Pons (tissue), 1 donor: ENCODE measurements at regions not wholly inside any gene's neighbourhood (a gene's known extent, or its start where the extent isn't known, plus 50 kb on each side); places are given as distances from the start of the nearest gene placed in this dataset.
"Not testable (repeated sequence)": the region's sequence is repeated elsewhere in the genome, so short reads cannot be mapped to it uniquely, and the experiment has no call there.

Experiments
- DNase-seq: peaks from one replicate; pipeline ENCODE4 v3.0.0-alpha.2; 2016; ENCODE audit warnings: low spot score

DNA sequence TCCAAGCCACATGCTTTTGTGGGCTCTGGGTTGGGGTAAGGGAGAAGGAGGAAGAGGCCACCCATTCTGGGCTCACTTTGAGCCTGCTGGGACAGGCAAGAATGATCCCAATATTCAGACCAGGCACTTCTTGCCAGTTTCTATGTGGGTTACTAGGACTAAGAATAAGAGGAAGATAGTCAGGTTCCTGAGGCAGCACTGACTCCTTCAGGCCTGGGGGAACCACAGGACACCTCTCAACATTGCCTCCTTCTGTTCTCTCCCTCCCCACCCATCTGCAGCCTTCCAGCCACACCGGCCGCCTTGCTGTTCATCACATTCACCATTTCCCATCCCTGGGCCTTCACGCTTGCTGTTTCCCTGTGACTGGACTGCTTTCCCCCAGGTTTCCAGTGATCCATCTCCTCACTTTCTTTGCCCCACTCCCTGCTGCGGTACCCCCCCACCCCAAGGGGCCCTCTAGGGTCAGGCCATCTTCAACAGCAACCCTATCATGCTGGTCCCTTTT, 69.2 kb upstream of the SIRPA start:
- DNase-seq: no peak

DNA sequence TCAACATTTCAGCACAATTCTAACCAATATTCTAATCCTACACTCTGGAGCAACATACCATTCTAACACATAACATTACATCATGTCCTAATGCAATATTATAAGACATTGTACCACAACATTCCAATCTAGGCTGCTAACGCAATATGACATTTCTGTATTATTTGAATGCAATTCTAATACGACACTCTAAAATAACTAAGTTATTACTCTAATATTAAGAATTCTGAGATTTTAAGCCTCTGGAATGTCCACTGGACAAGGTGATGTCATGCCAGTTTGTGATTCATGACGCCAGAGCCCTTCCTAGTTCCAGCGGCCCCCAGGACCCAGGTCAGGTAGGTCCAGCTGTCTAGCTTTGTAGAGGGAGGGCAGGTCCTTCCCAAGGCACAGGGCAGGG, 69.7 kb upstream of the SIRPA start:
- DNase-seq: no peak

DNA sequence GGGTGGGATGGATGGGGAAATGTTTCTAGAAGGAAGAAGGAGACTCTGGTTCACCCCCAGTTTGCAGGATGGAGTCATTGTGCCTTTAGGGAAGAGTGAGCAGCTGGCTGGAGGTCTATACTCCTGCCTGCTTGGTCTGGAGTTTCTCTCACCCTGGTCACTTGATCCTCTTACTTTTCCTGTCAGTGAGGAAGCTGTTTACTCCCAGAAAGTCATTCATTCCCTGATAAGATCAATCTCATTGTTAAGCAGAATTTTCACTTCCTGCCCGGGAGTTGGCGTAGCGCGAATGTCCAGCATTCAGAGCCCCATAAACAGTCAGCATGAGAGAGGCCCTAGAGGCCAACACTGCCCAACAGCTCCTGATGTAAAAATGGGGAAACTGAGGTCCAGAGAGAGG, 70.4 kb upstream of the SIRPA start:
- DNase-seq: no peak

DNA sequence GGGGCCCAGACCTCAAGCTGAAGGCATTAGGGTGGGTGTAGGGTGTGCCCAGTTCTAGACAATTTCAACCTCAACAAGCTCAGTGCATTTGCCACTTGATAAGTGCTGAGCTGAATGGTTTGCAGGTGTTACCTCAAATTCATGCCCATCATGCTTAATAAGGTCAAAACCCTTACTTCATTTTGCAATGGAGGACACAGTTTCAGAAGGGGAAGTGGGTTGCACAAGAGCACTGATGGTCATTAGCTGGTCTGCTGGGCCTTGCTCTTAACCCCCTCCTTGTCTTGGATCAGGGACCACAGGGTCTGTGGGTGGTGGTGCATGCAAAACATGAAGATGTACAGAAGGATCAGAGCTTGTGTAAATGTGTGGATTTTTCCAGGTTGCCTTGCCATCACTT, 71.0 kb upstream of the SIRPA start:
- DNase-seq: no peak

DNA sequence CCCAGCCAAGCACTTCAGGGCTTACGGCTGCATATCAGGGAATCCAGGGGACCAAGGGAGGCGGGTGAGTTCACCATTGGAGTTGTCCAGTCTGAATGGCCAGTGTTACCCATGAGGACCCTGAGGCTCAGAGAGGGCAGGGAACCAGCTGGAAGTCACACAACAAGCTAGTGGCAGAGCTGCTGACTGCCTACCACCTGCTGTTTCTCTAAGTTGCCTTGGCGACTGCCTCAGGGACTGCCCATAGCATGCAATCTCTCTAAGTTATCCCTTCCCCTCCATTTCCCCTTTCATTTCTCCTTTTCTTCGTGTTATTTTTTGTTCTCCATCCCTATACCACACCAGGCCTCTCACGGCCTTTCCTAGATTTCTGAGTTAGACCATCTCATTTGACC, 71.8 kb upstream of the SIRPA start:
- no peak for DNase-seq

DNA sequence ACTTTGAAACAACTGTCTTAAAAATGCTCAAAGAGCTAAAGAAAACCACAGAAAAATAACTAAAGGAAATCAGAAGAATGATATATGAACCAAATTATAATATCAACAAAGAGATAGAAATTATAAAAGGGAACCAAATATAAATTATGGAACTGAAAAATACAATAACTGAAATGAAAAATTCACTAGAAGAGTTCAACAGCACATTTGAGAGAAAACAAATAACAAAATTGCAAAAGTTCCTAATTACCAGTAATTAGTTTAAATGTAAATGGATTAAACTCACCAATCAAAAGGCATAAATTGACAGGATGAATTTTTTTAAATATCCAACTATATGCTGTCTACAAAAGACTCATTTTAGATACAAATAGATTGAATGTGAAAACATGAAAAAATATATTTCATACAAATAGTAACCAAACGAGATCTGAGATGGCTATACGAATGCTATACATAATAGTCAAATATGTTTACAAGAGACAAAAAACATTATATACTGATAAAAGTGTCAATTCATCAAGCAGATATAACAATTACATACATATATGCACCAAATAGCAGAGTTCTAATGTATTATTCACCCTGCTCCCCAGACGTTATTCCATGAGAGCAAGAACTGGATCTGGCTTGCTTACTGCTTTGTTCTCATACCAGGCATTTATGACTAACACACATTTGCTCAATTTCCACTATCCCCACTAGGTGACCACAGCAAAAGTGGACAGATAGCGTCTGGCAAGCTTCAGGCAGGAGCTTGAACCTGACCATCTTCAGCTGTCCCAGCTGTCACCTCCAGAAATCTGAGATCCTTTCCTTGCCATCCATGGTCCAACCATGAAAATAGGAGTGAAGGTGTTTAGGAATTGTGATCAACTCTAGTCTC, 72.4 kb upstream of the SIRPA start:
- no peak for DNase-seq

DNA sequence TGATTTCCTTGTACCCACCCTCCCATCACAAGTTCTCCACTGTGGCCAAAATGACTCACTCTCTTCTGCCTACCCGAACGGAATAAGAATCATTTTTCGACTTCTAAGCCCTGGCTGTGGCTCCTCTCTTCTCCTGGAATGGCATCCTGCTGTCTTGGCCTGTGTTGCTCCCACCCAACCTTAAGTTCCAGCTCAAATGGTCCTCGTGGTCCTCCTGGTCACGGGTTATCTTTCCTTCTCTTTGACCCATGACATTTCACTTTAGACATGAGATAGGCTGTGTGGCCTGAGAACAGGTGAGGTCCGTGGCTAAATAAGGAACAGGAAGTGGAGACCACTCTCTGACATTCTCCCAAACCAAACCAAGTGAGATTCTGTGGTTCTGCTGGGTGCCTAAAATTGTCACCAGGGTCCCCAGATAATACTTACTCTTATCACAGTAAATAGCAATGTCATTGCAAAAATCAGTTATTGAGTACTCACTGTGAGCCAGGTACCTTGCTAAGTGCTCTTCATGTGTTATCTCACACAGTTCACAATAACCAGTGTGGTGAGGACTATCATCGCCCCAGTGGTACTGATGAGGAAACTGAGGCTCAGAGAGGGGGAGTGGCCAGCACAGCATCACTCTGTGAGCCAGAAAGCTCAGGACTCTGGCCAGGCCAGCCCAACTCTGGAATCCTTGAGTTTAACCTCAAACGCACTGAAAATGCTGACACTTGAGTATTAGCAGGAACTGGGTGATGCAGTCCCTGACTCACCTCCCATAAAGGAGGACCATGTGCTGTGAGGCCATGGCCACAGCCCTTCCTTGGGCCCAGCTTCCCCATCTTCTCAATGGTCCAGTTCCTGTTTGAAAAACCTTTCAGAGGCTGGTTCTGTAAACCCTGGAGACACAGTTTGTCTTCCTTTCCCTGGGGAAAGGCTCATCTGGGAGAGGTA, 74.8 kb upstream of the SIRPA start:
- DNase-seq: no peak

DNA sequence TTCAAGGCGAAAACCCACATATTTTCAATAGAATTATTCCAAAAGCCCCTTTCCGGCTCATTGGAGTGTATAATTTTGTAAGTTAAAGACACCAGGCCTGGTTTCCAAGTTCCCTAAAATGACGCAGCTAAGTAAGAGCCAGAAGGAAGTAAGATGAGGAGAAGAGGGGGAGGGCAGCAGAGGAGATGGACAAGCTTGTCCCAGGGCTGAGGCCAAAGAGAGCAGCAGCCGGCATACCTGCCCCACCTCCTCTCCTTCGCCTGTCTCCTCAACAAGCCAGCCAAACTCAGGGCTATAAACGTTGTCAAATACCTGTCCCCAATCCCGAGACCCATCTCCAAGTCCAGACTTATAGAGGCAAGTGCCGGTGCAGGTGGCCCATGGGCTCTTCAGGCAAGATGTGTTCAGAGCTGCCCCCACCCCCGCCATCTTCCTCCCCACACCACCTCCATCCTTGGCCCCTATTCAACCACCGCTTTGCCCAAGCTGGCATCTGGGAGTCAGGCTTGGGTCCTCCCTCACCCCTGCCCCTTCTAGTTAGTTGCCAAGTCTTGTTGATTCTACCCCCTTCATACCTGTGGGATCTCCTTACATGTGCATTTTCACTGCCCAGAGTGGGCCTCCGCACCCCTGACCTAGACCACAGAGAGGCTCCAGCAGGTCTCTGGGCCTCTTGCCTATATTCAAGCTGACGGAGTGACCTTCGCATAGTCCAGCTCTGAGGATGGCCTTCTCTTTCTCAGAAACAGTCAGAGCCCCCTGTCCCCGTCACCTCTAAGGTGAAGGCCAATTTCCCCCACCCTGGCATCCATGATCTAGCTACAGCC, 75.7 kb upstream of the SIRPA start:
- DNase-seq: peak; percentile 72

DNA sequence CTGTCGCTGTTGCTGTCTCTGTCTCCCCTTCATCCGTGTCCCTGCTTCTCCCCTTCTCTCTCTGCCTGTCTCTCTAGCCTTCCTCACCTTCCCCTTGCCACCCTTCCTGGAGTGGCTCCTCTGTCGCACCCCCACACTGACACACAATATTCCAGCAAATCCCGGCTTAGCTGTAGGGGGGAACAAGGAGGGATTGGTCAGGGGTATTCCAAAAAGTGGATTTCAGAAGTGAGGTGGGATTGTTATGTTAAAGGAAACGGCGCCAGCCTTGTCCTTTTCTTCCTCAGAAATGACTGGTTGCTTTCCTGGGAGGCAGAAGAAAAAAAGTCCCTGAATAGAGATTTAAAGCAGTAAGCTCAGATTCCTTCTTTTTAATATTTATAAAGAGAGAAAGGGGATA, 76.3 kb upstream of the SIRPA start:
- DNase-seq: no peak

DNA sequence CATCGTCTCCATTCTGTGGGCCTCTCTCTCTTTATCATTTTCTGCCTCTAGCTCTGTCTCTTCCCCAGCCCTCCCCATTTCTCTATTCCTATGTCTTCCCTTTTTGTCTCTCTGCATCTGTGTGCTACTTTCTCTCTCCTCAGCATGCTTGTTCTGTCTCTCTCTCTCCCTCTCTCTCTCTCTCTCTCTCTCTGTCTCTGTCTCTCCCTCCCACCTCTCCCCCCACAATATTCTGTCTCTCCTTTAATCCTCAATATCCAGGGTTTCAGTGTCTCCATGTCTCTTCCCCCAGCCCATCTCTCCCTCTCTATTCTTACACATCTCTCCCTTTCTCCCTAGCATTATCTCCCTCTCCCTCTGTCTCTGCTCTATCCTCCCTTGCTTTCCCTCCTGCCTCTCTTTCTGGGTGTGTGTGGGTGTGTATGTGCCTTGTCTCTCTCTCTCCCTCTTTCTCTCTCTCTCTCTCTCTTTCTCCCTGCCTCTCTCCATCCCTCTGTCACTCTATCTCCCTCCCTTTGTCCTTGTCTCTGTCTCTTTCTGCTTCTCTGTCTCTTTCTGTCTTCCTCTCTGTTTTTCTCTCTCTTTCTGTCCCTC, 76.9 kb upstream of the SIRPA start:
- DNase-seq: no peak

DNA sequence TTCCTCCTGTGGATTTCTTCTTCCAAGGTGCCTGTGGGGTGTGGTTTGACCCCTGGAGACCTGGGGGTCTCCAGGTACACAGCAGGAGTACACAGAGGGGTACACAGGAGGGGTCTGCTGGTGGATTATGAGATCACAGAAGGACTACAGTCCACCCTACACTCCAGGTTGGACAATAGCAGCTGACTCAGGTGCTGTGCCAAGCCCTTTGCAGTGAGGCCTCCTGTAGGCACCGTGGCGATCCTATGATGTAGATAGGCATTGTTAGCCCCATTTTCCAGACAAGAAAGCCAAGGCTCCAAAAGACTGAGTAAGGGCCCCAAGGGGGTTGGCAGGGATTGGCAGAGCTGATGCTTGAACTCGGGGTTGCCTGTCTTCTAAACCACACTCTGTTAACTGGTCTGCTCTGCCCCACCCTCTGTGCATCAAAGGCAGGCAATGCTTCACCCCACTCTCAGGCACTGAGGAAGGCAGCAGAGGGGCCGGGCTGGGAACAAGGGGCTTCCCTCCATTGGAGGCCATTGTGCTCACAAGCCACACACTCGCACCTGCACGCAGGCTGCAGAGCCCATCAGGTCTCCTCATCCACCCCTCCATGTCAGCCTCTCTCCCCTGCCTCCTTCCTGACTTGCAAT, 77.5 kb upstream of the SIRPA start:
- DNase-seq: no peak

DNA sequence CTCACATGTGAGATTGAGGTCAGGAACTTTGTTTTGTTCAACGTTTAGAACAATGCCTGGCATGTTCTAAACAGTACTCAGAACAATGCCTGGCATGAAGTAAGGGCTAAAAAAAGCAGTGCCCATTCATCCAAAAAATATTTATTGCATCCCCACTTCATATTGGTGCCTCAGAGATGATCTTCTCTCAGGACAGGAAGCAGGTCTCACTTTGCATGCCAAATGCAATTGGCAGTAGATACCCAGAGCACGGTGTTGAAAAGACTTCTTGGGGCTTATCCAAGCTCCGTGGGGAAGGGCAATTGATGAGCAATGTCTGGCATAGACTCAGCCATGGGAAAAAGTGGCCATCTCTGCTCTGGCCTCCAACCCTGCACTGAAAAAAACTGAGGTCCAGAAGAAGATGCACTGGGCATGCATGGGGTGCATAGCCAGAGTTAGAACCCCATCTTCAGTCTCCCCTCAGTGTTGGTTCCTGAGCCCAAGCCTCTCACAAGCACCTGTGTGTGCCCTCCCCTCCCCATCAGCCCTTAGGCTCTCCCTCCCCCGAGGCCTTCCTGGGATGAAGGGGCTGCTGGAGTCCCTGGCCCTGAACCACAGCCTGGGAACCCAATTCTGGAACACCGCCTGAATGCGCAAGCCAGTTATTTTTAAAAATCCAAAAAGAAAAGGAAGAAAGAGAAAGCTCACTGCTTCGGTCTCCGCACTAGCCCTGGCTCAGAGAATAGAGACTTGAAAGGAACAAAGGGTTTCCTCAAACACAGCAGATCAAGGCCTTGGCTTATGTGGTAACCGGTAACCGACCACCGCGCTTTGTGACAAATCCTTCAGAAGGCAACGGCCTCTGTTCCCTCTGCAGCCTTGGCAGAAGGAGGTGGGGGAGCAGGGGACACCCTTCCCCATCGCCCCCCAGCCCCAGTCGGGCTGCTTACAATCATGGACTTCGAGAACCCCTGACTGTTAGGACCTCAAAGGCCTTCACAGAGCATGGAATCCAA, 78.5 kb upstream of the SIRPA start:
- DNase-seq: peak; percentile 93

DNA sequence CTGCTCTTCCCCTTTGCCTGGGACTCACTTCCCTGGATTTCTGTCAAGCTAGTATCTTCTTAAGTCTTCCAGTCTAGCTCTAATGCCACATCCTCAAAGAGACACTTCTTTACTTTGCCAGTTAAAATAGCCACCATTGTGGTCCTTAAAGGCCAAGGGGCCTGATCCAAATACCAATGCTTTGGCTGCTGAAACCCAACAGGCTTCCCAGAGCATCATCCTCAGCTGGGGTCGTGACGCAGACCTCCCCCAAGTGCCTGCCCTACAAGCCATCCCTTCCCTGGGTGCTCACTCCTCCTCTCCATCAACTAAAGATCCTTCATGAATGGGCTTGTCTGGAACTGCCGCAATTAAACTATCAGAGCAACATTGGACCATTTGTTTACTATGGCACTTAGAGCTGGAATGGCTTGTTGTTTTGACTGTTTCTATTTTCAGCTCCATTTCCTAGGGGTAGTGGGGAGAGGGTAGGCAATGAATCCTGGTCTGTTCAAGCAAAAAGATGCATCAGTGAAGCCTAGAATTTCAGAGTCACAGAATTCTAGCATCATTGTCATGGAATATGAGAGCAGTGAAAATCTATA, 79.6 kb upstream of the SIRPA start:
- DNase-seq: peak; percentile 92

DNA sequence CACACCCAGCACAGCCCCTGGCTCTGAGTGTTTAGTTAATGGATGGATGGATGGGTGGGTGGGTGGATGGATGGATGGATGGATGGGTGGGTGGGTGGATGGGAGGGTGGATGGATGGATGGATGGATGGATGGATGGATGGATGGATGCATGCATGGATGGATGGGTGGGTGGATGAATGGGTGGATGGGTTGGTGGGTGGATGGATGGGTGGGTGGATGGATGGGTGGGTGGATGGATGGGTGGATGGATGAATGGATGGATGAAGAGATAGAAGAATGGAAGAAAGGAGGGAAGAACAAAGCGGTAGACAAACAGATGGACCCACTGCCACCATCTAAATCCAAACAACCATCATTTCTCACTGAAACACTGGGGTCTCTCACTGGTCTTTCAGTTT, 80.3 kb upstream of the SIRPA start:
- DNase-seq: not testable (repeated sequence)

DNA sequence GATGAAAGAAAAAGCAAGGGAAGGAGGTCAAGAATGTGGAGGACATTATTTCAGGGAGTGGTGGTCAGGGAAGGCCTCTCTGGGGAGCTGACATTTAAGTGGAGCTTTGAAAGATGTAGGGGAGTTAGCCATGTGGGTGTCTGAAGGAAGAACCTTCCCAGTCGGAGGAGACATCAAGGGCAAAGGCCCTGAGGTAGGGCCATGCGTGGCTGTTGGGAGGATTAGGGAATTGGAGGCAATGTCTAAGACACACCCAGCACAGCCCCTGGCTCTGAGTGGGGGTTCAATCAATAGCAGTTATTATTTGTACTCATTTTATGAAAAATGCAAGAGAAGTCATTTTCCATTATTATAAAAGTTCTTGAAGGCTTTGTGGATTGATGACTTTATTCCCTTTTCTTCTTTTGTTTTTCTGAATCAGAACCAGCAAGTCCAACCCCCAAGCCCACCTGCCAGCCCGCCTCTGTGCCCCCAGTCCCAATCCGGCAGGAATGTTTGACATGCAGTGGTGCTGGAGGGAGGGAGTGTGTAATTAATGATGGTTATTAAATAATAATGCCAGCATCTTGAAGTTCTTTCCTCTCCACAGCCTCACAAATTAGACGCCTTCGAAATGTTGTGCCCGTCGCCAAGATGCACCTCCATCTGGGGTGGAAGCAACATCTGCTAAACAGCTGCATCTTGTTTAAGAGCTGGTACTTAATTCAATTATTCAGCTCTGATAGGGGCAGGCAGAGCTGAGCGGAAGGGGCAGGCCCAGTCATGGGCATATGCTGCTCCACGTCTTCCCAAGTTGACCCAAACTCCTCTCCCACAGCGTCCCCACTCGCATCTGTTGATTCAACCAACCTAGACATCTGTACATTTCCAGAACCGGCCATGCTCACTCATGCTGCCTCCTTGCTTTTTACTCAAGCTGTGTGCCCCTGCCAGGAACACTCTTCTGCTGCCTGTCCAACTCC, 81.3 kb upstream of the SIRPA start:
- DNase-seq: no peak

DNA sequence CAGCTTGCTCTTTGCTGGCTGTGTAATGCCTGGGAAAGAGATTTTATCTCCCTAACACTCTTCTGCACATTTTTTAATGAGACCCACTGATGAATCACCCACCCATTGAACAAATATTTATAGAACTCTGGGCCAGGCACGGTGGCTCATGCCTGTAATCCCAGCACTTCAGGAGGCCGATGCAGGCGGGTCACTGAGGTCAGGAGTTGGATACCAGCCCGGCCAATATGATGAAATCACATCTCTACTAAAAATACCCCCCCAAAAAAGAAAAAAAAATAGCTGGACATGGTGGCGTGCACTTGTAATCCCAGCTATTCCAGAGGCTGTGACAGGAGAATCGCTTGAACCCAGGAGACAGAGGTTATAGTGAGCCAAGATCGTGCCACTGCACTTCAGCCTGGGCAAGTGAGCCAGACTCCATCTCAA, 82.1 kb upstream of the SIRPA start:
- no peak for DNase-seq

DNA sequence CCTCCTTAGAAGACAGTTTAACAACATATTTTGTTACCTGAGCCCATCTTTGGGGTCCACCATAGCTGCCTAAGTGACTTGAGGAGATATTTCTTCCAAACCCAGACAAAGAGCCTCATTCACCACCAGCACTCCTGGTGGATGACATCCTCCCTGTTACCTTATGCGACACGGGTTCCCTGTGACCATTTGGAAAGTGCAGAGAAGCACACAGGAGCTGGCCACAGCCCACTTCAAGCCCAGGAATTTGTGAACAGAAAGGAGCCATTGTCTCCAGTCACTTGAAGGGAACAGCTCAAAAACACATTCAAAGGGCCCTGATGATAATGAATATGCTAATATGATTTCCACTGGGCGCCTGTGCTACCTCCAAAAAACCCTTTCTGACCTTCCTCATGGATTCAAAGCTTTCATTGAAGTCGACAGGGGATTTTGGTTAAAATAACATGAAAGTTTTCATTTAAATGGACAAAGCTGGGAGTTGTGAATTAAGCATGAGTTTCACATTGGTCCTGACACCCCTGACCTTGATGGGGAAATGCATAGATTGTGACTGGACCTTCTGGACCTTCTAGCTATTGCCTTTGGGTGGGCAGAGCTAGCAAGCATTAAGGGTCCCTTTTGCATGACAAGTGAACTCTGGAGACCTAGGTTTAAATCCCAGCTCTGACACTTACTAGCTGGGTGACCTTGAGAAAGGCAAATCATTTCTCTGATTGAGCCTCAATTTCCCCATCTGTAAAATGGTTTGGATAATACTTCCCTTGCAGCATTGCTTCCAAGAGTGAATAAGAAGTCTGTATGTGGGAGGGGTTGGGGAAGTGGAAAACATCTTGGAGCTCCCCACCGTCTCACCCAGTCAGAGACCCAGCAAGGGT, 83.3 kb upstream of the SIRPA start:
- peak; percentile 89 for DNase-seq
